HG03469 (cell line): ENCODE measurements at regions not wholly inside any gene's neighbourhood (a gene's known extent, or its start where the extent isn't known, plus 50 kb on each side); places are given as distances from the start of the nearest gene placed in this dataset.

Experiments
- ATAC-seq: cut with Tn5 transposase; IDR thresholded peaks from one replicate; pipeline ENCODE4 v1.9.1; 2021; ENCODE audit warnings: mild to moderate bottlenecking, moderate library complexity, moderate number of reproducible peaks; ENCODE audit not compliant: unreplicated experiment

DNA sequence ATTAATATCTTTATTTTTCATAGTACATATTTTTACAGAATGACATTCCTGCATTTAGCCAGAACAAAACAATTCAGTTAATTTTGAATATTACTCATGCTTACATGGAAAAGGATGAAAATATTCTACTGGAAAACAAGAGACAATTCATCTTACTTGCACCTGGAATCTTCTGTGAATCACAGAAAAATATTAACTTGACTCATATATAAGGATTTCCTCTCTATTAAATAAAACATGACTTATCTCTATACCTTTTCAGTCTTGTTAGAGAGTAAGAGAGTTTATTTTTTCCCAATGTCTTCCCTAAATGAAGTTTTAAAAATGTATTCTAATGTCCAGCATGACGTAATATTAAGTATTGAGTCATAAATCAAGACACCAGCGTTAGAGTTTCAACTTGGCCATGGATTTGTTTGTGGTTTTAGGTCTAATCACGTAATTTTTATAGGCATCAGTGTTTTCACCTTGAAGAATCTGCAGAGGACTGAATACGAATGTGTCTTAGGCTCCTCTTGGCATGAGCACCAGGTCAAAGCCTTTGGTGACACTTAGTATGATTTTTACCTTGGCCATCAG is 445.1 kb upstream of the JAG1 start:
- ATAC-seq = no peak

DNA sequence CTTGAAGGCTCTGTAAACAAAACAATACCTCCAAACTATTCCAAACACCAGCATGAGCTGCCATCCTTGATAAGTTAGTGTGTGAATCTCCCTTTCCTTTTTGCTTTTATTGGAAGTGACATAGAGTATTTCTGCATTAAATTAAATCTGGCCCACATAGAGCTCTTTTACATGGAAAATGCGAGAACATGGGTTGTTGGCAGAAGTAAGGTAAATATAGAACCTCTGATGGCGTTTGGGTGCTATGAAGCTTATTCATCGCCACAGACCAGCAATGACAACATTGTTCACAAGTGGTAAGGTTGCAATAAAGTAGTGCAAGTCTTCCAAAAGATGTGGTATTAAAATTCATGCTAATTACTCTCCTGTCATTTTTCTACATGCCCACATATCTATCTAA is 445.8 kb upstream of the JAG1 start:
- no peak for ATAC-seq

- no peak for ATAC-seq
These were observed 446.6 kb upstream of the JAG1 start for GRCh38 chr20:11120431-11120830.

DNA sequence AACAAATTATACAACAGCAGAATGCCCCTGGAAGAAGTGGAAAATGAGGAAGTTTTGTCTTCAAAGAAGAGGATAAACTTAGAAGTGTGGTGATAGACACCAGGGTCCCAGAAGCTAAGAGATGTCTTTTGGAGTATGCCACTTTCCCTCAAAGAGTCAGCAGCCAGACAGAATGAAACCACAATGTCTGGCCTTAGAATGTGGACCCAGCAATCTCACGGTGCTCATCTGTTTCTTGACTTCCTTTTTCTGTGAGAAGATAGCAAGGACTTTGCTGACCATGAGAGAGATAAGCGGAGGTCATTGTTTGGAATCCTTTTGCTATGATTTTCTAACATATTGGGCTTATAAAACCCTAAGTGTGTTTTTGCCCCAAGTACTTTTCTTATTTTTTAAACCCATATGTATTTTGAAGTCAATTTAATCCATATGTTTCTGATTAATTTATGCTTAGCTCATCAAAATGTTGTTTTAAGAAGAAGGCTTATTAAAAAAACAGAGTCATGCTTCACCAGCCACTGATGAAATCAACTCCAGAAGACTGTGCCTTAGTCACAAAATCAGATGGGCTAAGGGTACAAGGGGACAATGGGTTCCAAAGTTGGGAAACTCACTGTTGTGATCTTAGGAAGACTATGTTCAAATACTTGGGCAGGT is 451.2 kb upstream of the JAG1 start:
- ATAC-seq = no peak

DNA sequence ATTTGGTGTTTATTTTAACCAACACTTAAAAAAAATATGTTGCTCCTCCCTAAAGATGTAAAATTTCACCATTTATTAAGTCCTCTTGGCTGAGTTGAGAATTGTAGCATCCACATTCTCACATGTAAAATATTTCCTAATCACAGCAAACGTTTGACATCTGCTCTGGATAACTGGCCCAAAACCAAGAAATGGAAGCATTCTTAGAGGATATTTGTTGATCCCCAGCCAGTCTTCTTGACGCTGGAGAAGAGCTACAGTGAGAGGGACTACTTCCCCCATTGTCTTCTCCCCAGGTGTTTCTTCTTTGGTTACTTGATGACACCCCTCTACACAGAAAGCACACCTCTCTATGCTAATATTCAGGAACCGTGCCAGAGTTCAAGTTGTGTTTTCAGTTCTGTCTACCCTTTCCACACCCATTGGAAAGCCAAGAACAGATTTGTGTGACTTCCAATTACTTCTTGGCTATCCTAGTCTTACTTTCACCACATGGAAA is 454.5 kb upstream of the JAG1 start:
- ATAC-seq = no peak

- ATAC-seq = no peak
These were observed 454.9 kb upstream of the JAG1 start for GRCh38 chr20:11128721-11129120.

- no peak for ATAC-seq
These were observed 456.9 kb upstream of the JAG1 start for GRCh38 chr20:11130554-11131166.

- no peak for ATAC-seq
These were observed 459.1 kb upstream of the JAG1 start for GRCh38 chr20:11132819-11133415.

DNA sequence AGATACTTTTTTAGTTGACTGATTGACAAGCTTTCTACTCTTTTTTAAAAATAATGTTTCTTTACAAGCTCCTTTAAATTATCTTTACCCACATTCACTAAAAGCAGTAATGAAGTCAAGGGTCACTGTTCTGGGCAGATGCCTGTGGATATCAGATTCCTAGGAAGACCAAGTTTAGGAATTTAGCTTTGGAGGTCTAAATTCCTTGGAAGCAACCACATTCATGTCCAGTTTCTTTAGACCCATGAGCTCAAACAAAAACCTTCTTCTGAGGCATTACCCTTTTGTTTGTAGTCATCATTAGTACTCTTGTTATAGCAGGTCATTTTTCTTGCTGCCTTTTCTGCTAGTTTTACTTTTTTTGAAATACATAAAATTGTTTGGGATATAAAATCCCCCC is 462.9 kb upstream of the JAG1 start:
- no peak for ATAC-seq

DNA sequence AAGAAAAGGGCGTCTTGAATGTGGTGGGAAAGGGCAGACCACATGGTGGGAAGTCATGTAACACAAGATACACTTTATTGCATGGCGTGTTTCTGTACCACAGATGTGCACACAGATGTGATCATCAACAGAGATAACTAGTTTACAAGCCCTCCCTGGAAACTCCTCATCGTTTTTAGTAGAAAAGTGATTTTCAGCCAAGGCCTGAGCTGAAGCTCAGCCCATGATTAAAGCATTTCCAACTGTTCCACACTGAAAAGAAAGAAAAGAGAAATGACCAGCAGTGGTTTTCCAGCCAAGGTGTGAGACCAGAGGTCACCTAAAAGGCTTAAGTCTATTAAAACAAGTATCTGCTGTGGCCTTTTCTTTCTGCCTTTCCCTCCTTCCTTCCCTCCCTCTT is 463.9 kb upstream of the JAG1 start:
- ATAC-seq = no peak

- ATAC-seq = no peak
These were observed 466.6 kb upstream of the JAG1 start for GRCh38 chr20:11140359-11140758.

- no peak for ATAC-seq
These were observed 469.7 kb upstream of the JAG1 start for GRCh38 chr20:11143481-11143880.

- ATAC-seq = no peak
These were observed 470.5 kb upstream of the JAG1 start for GRCh38 chr20:11144114-11144950.

GRCh38 chr20:11145616-11146015 is 471.8 kb upstream of the JAG1 start:
- no peak for ATAC-seq

GRCh38 chr20:11153819-11154218 is 480.0 kb upstream of the JAG1 start:
- ATAC-seq = no peak

- ATAC-seq = no peak
These were observed 481.5 kb upstream of the JAG1 start for GRCh38 chr20:11155156-11155756.

DNA sequence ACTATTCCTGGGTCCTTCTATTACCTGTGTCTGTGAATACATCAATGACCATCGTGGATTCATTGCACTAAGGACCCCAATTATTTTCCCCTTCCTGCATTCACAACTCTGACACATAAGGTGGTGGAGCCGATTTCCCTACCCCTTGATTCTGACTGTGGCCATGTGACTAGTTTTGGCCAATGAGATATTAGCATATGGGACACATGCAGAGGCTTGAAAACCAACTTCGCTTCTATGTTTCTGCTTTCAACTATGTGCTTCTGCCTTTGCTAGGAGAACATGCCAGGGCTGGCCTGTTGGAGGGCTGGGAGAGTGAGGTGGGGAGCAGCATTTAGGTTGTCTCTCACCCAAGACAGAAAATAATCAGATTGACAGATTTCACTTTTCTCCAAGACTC is 483.1 kb upstream of the JAG1 start:
- no peak for ATAC-seq

- no peak for ATAC-seq
These were observed 484.3 kb upstream of the JAG1 start for GRCh38 chr20:11158146-11158545.

DNA sequence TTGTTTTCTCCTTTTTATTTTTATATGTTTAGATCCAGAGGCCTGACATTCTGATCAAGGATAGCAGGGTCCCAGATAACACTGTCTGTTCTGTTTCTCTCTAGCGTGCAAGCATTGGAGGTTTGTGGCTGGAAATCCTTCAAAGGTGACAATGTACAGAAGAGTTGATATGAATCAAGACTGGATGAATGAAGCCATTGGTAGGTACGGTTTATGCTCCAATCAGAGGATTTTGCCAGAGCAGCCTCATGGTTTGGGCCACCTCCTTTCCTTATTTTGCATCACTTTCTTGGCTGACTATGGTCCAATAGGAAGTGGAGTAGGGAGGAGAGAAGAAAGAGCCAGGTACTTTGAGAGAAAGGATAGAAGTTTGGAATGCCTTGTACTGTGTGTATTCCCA is 484.8 kb upstream of the JAG1 start:
- no peak for ATAC-seq

DNA sequence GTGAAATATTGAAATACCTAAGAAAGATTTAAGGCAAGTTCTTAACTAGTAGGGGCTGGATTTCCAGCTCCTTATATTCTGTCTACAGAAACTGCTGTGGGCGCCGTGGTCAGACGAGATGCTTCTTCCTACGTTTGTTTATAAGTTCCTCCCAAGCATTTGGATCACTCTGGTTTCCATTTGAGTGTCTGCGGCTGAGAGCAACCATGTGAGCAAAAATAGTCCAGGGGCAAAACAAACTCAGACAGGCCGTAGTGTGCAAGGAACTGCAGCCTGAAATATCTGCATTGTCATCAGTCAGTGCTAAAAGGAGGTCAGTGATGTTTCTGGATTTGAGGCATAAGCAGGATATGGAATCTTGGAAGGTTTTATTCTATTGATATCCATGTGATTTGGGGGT is 485.9 kb upstream of the JAG1 start:
- ATAC-seq = no peak
